ENCODE measurements at regions not wholly inside any gene's neighbourhood (a gene's known extent, or its start where the extent isn't known, plus 50 kb on each side); places are given as distances from the start of the nearest gene placed in this dataset.

DNA sequence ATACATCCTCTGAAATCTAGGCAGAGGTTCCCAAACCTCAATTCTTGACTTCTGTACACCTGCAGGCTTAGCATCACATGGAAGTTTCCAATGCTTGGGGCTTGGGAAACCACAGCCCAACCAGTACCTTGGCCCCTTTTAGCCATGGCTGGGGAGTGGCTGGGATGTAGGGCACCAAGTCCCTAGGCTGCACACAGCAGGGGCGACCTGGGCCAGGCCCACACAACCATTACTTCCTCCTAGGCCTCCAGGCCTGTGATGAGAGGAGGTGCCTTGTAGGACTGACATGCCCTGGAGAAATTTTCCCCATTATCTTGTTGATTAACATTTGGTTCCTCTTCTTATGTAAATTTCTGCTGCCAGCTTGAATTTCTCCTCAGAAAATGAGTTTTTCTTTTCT lies 1387.4 kb downstream of the FSCB start:
- Histone ChIP-seq H3K36me3 (ENCODE audit: control insufficient read depth, insufficient read depth, low read length) (no peaks in the 10 kb centered on the region), H3K27me3 (ENCODE audit: control insufficient read depth, insufficient read depth, low read length) (no peaks in the 10 kb centered on the region), H3K27ac (ENCODE audit: insufficient read depth, low read length) (no peak overlapping the region), H3K9ac (ENCODE audit: insufficient read depth, low read length) (no peak overlapping the region), H3K9me3 (ENCODE audit: control insufficient read depth, insufficient read depth, low read depth, low read length) (no peaks in the 10 kb centered on the region), H3K4me2 (ENCODE audit: extremely low read depth, insufficient read depth, low read length) (no peak overlapping the region), H2AFZ (ENCODE audit: low read length) (no peak overlapping the region), H3K79me2 (ENCODE audit: control insufficient read depth, insufficient read depth, low read length) (no peaks in the 10 kb centered on the region), H3K4me1 (ENCODE audit: control insufficient read depth, extremely low read depth, insufficient read depth, low read length) (no peaks in the 10 kb centered on the region), H3K4me3 (replicated peaks in 1 of 4; ENCODE audit: control extremely low read depth in 1 of 4, insufficient read depth in 1 of 4, low read depth in 3 of 4, low read length in 4 of 4) (no peak overlapping the region), H4K20me1 (ENCODE audit: control insufficient read depth, extremely low read depth, insufficient read depth, low read length) (no peaks in the 10 kb centered on the region)
- TF ChIP-seq, protein P1, sequence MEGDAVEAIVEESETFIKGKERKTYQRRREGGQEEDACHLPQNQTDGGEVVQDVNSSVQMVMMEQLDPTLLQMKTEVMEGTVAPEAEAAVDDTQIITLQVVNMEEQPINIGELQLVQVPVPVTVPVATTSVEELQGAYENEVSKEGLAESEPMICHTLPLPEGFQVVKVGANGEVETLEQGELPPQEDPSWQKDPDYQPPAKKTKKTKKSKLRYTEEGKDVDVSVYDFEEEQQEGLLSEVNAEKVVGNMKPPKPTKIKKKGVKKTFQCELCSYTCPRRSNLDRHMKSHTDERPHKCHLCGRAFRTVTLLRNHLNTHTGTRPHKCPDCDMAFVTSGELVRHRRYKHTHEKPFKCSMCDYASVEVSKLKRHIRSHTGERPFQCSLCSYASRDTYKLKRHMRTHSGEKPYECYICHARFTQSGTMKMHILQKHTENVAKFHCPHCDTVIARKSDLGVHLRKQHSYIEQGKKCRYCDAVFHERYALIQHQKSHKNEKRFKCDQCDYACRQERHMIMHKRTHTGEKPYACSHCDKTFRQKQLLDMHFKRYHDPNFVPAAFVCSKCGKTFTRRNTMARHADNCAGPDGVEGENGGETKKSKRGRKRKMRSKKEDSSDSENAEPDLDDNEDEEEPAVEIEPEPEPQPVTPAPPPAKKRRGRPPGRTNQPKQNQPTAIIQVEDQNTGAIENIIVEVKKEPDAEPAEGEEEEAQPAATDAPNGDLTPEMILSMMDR (conservative IDR thresholded peaks at IDR 0.05 in 1 of 2, IDR thresholded peaks at IDR 0.05 in 1 of 2; ENCODE audit: low read depth in 1 of 2, low read length in 2 of 2): no peak
- TF ChIP-seq EZH2 (IDR thresholded peaks at IDR 0.05; ENCODE audit: low read length, missing control alignments): no peak
- no peak for DNase-seq (ENCODE audit: low read depth in 2 of 2)

DNA sequence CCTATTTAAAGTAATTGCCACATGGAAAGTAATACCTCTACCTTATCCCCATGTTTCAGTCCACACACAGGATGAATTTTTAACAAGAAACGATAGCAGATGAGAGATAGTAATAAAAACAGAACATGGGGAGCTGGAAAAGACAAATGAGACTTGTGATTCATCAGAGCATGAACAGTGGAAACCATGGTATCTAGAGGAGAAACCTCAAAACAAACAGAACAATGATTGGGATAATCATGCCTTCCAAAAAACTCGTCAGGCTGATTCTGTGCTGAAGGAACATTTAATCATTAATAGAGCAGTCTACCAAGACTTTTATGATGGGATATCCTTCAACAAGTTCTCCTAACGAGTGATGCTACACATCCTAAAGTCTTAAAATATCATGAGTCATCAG lies 1390.7 kb downstream of the FSCB start:
- Histone ChIP-seq H3K9me3 (ENCODE audit: control insufficient read depth, insufficient read depth, low read depth, low read length) (no peaks in the 10 kb centered on the region), H3K9ac (ENCODE audit: insufficient read depth, low read length) (no peak overlapping the region), H3K27ac (ENCODE audit: insufficient read depth, low read length) (no peak overlapping the region), H3K4me1 (ENCODE audit: control insufficient read depth, extremely low read depth, insufficient read depth, low read length) (no peaks in the 10 kb centered on the region), H3K4me3 (replicated peaks in 1 of 4; ENCODE audit: control extremely low read depth in 1 of 4, insufficient read depth in 1 of 4, low read depth in 3 of 4, low read length in 4 of 4) (no peak overlapping the region), H3K27me3 (ENCODE audit: control insufficient read depth, insufficient read depth, low read length) (no peaks in the 10 kb centered on the region), H3K36me3 (ENCODE audit: control insufficient read depth, insufficient read depth, low read length) (no peaks in the 10 kb centered on the region), H3K4me2 (ENCODE audit: extremely low read depth, insufficient read depth, low read length) (no peak overlapping the region), H4K20me1 (ENCODE audit: control insufficient read depth, extremely low read depth, insufficient read depth, low read length) (no peaks in the 10 kb centered on the region), H3K79me2 (ENCODE audit: control insufficient read depth, insufficient read depth, low read length) (no peaks in the 10 kb centered on the region), H2AFZ (ENCODE audit: low read length) (no peak overlapping the region)
- no peak for TF ChIP-seq EZH2 (IDR thresholded peaks at IDR 0.05; ENCODE audit: low read length, missing control alignments)
- TF ChIP-seq, protein P1 (conservative IDR thresholded peaks at IDR 0.05 in 1 of 2, IDR thresholded peaks at IDR 0.05 in 1 of 2; ENCODE audit: low read depth in 1 of 2, low read length in 2 of 2): no peak
- DNase-seq (ENCODE audit: low read depth in 2 of 2): no peak

DNA sequence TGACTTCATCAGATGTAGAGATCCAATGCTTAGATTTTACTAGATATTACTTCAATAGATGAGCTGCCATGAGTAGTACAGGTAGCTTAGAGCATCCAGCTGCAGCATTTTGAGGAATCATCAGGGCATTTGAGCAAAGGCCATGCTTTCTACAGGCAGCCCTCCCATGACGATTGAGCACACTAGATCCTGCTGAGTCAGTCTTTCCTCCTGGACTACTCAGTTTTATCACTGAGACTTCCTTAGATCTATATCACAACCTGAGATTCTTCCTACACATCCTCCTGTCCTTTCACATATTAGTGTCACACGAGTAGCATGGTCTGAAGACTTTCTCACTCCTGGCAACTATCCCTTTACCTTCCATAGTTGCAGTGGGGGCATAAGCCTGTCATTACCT lies 1401.8 kb downstream of the FSCB start:
- H3K4me3 ChIP-seq (replicated peaks in 1 of 4; ENCODE audit: control extremely low read depth in 1 of 4, insufficient read depth in 1 of 4, low read depth in 3 of 4, low read length in 4 of 4): no peak overlapping the region
- no peak overlapping the region for H3K27ac ChIP-seq (ENCODE audit: insufficient read depth, low read length)
- H3K9ac ChIP-seq (ENCODE audit: insufficient read depth, low read length): no peak overlapping the region
- no peak overlapping the region for H3K4me2 ChIP-seq (ENCODE audit: extremely low read depth, insufficient read depth, low read length)
- DNase-seq (ENCODE audit: low read depth in 2 of 2): no peak
- no peaks in the 10 kb centered on the region for H3K36me3 ChIP-seq (ENCODE audit: control insufficient read depth, insufficient read depth, low read length)
- H3K9me3 ChIP-seq (ENCODE audit: control insufficient read depth, insufficient read depth, low read depth, low read length): peaks cover 2% of the 10 kb centered on the region
- no peaks in the 10 kb centered on the region for H3K79me2 ChIP-seq (ENCODE audit: control insufficient read depth, insufficient read depth, low read length)
- TF ChIP-seq EZH2 (IDR thresholded peaks at IDR 0.05; ENCODE audit: low read length, missing control alignments): no peak
- TF ChIP-seq, protein P1 (conservative IDR thresholded peaks at IDR 0.05 in 1 of 2, IDR thresholded peaks at IDR 0.05 in 1 of 2; ENCODE audit: low read depth in 1 of 2, low read length in 2 of 2): no peak
- H4K20me1 ChIP-seq (ENCODE audit: control insufficient read depth, extremely low read depth, insufficient read depth, low read length): no peaks in the 10 kb centered on the region
- no peaks in the 10 kb centered on the region for H3K27me3 ChIP-seq (ENCODE audit: control insufficient read depth, insufficient read depth, low read length)
- H3K4me1 ChIP-seq (ENCODE audit: control insufficient read depth, extremely low read depth, insufficient read depth, low read length): no peaks in the 10 kb centered on the region
- no peak overlapping the region for H2AFZ ChIP-seq (ENCODE audit: low read length)
